ENCODE measurements at regions not wholly inside any gene's neighbourhood (a gene's known extent, or its start where the extent isn't known, plus 50 kb on each side); places are given as distances from the start of the nearest gene placed in this dataset.

DNA sequence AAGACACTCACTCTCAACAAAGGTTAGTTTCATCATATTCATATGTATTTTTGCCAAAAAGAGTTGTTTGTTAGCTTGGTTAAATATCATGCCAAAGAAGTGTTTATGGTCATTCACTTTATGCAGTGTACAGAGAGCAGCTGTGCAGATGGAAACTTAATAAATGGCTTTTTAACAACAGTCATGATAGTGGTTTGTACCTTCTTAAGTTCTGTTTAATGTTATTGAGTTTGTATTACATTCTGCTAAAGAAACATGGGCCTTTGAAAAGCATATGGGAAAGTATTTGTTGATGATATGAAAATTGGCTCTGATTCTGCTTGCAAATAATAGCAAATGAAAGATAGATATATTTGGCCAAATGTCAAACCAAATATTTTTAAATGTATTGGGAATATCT is 607.3 kb downstream of the NCAM2 start:
- peak; percentile 27 for DNase-seq

DNA sequence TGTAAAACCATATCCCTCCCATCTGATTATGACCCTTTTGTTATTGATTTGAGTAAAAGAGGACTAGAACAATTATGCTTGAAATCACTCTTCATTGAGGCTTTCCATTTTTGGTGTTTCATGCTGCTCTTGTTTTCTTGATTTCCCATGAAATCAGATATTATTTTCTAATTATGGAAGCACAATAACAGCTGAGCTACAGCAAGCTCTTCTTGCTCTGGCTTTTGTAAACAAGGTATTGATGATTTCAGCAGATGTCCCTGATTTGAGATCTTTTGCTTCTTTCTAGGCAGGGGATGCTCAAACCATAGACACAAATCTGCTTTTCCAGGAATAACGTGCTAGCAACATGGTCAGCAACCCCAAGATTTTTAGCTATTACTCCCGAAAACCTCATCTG is 607.8 kb downstream of the NCAM2 start:
- peak; percentile 32 for DNase-seq

DNA sequence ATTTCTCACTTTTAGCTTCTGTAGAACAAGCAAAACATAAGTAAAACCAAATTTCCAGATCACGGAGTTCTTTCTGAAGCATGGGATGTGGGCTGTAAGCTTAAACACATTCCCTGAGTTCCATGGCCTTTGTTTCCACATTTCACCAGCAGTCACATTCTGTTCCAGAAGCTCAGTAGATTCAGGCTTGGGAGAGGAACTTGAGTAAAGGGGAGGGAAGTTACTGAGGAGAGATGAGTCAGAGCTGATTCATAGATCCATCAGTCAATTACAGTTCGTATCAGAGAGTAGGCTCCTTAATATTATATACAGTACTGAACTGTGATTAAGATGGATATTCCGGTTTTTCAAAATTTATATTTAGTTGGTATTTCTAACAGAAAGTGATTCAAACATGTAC is 614.3 kb downstream of the NCAM2 start:
- no peak for DNase-seq

DNA sequence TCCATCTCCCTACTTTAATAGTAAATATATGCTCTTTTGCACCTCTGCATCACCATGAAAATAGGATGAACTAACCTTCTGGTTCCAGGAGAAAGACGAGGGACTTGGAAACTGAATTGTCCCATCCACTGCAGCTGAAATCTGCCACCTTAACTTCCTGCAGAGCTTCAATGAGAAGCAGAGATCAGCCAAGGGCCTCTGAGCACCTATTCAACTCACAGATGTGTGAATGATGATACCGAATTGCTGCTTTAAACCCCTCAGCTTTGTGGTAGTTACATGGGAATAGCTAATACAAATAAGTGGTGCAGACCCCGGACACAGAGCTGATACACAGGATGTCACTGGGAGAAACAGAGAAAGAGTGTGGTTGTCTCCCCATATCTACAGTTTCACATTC is 616.8 kb downstream of the NCAM2 start:
- no peak for DNase-seq

DNA sequence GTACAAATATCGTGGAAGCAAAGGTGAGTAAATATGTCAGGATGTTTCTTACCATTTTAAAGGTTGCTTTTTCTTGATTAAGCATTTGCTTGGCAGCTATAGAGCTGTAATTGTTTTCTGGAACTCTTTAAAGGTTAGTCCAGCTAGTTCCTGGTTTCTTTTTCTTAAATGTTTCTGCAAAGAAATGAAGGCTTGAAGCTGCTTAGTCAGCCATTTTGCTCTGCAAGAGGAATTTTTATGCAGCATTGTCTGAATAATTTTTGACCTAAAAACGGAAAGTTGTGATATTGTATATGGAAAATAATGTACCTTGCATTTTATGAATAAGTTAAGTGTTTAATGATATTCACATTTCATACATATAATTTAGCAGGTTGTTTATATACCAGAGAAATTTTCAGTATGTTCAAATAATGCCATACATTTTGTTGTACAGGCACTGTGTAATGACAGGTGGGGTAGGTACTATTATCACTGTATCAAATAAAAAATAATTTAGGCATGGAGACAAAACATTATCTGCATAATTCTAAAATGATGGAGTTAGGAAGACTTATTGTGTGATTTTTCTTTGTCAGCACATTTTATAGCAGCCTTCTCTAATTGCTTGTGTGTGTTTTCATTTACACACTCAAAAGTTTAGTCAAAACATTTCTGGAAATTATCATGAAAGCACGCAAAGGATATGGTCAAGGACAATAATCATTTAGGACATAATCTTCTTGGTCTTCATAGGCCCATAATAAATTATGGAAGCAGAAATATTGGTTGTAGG is 624.4 kb downstream of the NCAM2 start:
- DNase-seq, result no peak

DNA sequence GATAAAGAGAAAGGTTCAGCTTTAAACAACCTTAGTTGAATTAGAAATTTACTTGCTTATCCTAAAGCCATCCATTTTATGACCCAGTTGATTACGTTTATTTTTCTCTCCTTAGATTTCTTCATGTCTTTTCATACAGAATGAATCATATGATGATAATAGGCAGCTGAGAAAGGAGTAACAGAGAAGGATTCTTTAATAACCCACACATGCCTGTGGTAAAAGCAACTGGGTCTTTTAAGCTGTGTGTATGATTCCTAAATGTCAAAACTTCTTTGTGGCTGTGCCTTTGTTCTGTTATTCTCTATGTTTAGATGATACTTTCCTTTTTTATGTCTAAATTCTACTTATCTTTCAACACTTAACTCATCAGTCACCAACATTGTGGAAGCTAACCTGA is 626.5 kb downstream of the NCAM2 start:
- no peak for DNase-seq

DNA sequence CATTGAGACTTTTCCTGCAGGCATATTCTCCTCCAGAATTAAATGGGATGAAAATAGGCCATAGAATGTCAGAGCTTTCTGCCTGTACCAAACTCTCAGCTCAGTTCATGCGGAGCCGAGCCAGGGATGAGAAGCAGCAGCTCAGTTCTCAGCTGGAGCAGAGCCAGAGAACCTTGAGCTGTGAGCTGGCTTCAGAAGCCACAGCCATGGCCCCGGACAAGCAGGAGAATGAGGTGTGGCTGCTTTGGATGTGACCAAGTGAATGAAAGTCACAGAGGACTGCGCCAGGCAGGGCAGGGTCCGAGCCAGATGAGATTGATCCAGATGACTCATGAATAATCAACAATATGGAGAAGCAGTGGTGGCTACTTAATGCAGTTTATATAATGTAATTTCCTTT is 633.8 kb downstream of the NCAM2 start:
- peak; percentile 1 for DNase-seq

DNA sequence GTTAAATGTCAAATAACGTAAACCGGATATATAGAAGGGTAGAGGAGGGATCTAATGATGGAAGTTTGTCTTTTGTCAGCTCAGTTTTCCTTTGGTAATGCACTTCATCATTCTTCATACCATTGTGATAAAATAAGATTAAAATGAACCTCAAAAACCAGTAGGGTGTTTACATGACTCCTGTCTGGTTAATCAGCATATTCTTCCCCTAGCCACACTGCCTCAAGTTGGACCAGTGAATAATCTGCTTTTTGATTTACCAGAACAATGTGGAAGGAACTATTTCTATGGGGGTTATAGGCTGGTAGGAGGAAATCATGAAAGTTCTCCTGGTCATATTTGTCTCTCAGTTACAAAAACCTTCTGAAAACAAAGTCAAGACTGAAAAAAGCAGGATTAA is 634.7 kb downstream of the NCAM2 start:
- no peak for DNase-seq

DNA sequence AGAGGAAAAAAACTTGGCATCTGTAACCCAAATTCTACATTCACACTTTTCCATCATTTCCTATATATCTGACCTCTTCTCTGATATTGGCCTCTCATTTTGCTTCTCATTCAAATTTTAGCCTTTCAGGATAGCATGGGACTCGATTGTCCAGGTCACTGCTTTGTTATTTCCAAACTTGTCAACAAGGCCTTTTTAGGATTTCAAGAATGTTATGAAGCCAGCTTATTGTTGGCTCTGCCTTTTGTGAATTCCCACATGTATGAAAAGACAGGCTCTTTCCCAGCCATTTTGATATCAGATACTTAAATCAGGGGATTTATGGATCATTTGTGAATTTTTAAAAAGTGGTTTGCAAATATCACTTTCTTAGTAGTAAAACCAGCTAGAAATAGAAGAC is 663.5 kb downstream of the NCAM2 start:
- no peak for DNase-seq

DNA sequence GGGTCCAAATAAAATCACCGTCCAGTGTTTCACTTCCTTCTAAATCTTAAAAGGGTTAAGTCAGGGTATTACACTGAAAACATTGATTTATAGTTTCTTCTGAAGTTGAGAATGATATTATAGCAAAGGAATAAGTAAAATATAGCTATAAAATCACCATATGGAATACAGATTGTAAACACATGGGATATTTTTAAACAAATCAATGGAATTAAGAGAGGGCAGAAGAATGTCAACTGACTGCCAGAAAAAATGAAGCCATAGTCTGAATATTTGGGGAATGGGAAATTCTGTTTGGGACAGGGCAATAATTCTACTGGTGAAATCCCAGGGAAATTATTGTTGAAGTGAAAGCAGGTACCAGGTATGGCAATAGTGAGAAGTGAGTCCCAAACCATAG is 664.6 kb downstream of the NCAM2 start:
- no peak for DNase-seq

DNA sequence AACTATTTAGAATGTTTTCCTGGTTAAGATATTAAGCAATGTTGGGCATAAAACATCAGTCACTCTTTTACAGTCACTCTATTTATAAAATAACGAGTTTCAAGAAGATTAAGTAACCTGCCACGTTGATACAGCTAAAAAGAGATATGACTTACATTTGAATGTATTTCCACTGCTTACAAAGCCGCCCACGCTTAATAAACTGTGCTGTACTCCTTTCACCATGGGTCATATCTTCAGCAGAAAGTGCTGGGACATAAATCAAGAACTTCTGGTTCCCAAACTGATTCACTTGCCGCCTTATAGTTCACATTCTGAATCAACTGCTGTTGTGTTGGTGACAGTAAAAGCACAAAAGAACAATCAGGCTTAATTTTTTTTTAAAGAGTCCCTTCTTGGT is 666.7 kb downstream of the NCAM2 start:
- no peak for DNase-seq

DNA sequence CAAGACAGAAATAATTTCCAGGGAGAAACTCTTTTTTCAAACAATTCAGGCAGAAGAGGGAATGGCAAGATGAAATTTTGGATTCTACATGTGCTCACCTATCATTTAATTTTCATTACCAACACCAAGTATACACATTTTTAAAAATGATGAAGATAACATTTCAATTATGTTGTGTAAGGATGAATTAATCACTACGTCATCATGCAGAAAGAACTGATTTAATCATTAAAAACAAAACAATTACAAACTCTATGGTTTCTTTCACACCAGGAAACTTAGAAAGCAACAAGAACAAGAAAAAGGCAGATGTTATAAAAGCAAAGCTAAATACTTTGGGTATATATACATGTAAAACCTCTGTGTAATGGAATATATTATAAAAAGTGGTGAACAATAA is 668.5 kb downstream of the NCAM2 start:
- DNase-seq, result no peak

DNA sequence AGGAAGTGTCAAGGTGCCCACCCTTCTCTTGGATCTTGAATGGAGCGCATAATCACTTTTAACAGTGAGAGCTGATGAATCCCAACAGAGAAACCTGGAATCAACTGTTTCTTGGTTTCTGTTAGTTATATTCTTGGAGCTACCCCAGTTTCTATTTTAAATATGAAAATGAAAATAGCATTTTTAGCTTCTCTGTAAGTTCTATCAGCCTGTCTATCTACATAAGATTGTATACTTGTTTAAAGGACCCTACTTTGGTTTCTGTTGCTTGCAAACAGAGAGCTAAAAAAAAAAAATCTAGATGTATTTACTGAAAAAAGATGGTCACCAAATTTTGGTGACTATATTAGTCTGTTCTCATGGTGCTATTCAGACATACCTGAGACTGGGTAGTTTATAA is 670.0 kb downstream of the NCAM2 start:
- no peak for DNase-seq

DNA sequence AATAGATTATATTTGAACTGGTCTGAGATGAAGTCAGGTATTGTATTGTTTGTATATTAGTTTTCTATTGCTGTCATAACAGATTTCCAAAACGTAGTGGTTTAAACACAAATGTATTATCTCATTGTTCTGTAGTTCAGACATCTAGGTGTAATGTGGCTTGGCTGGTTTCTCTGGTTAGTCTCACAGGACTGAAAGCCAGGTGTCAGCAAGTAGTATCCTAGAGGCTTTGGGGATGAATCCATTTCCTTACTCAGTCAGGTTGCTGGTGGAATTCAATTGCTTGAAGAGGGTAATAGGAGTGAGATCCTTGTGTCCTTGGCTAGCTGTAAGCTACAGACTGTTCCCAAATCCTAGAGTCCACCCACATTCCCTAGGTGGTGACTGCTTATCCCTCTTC is 675.8 kb downstream of the NCAM2 start:
- DNase-seq, result no peak

DNA sequence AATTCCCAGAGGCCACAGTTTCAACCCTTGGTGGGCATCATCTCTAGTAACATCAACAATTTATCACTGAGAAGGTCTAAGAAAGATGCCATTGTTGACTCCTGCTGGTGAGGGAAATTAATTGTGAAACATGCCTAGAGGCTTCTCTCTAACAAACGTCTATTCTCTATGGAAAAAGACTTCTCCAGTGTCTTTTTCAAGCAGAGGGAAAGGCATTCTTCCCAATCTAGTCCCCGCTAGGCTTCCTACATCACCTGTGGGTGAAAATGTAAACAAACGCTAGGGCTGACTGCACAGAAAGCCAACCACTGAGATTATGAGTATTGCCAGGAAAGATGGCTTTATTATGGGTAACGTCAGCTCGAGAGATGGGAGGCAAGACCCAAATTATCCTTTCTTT is 677.4 kb downstream of the NCAM2 start:
- DNase-seq, result no peak

DNA sequence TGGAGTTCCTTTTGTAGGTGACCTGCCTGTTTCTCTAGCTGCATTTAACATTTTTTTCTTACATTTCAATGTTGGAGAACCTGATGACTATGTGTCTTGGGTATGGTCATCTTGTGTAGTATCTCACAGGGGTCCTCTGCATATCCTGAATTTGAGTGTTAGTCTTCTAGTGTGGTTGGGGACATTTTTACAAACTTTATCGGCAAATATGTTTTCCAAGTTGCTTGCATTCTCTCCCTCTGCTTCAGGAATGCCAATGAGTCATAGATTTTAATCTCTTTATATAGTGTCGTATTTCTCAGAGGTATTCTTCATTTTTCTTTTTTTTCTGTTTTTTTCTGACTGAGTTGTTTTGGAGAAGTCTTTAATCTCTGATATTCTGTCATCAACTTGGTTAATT is 684.0 kb downstream of the NCAM2 start:
- DNase-seq, result no peak

DNA sequence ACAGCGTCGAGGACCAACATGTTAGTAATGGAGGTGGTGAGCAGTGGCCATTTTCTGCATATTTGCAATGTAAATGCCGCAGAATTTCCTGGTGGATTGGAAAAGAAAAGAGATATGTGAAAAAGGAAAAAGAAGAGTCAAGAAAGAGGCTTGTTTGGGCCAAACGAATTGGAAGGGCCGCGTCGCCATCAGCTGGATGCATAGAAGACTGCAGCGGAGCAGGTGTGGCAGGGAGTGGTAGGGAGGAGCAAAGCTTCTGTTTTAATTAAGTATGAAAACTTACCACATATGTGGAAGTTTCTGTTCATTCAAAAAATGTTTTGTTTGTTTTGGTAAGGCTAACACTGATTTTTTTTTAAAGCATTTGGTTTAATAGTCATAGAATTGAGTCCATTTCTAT is 690.7 kb downstream of the NCAM2 start:
- DNase-seq, result peak; percentile 2

DNA sequence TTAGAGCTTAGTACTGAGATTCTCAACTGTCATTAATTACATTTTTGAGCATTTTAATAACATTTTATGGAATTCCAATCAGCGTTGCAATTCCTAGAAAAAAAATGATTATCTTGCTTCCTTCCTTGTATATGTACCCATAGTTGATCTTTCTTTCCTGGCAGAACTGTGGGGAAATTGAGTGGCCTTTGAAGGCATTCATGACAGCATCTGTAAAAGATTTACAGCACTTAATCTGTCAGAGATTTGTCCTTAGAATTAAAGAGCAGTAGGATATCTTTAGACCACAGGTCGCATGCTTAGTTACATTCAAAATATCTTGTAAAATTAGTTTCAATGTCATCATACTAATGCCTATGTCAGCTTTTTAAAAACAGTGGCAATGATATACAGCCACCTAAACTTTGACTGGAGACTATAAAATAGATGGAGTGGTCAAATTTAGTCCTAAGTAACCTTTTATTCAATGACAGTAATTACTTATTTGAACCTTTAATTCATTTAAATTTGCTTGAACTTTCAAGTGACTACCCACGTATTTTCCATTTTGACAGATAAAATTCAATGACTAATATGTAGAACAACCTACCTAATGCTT is 692.0 kb downstream of the NCAM2 start:
- DNase-seq, result no peak

DNA sequence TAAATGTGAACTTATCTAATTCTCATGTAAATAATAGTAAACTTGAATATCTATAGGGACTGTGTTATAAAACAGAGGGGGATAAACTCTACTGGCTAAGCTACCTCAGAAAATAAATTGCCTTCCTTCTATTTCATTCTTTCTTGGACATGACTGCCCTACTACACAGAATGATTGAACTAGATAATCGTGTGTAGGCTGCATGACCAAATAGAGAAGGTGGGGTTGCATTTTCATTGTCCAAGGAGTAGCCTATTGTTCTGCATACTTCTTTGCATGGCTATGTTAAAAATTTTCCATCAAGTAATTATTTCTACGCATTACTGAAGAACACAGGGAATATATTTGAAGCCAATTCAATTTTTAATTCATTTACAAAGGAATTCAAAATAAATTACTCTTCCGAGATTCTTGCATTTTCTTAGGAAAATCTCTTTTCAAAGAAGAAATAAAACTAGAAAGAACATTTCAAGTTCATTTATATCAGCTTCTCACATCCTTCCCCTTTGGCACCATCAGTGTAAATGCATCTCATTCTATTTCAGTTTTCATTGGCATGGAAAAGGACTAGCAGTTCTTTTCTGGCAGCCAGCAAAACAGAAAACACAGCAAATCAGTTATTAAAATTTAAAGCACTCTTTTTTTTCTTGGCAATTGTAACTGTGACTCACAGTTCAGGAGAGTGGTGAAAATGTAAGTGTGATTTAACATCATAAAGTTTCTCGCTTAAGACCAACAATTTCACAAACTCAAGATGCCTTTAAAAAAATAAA is 714.7 kb downstream of the NCAM2 start:
- peak; percentile 26 for DNase-seq

DNA sequence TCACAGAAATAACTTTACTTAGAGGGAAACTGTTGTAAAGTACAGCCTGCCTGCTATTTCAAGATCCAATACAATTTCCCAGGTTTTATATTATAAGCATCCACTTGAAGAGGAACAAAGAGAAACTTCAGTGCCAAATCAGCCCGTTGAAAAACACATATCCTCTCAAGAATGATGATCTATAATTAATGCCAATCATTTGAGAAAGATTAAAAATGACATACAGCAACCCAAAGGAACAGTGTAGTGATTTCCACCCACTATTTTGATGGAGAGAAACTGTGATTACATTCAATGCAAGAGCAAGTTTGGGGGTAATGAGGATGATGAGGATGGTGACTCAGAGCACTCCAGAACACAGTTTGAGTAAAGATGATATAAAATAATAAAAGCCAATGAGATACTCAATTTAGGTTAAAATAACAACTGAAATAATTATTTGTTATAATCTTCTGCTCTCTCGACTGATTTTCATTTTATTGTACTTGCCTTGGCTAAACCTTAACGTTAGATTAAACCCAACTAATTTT is 715.5 kb downstream of the NCAM2 start:
- no peak for DNase-seq

DNA sequence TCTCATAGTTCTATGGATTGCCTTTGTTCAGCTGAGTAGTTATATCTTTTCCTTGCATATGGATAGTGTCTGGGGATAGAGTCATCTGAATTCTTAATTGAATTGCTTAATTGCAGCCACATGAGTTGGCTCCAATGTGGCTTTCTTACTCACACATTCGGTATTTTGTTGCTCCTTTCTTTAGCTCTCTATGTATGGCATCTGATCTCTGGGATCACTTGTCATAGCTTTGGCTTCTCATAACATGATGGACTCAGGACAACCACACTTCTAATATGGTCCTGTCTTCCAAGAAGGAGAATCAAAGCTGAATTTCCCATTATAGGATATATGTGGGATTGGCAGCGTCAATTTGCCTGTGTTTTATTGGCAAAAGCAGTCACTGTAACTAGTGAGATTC is 716.2 kb downstream of the NCAM2 start:
- no peak for DNase-seq

DNA sequence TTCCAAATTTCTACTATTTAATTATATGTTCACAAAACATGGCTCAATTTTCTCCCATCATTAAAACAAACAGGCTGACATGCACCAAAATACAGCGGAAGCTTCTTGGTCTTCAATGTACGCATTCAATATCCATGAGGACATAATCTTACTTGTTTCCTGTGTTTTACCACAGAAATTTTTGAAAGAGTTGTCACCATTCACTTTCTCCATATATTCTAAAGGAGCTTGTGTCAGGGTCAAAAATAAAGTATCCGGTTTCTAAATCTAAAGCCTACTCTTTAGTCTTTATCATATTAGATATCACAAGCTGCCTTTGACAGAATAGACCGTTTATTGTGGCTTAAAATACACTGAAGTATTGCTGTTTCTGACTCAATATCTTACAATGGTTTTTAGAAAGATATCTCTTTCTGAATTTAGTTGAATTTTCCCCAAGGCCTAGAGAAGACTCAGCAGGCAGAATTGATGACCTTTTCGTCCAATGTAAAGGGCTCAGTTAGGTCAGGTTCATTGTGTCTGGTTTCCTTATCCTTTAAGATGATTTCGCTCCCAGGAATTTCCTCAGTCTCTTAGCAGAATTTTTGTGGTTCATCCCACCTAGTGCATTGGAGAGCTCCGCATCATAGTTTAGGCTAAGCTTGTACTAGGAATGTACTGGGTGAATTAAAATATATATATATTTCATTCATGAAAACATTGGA is 717.2 kb downstream of the NCAM2 start:
- DNase-seq, result no peak

DNA sequence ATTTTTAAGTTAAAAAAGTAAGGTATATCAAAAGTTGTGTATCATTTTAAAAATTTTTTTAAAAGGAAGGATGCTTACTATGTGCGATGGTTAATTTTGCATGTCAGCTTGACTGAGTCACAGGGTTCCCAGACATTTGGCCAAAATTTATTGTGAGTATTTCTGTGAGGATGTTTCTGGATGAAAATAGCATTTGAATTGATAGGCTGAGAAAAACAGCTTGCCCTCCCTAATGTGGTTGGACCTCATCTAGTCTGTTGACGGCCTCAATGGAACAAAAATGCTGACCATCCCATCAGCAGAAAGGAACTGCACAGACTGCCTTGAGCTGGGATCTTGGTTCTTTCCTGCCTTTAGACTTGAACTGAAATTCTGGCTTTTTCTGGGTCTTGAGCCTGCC is 724.5 kb downstream of the NCAM2 start:
- DNase-seq, result no peak
